ENCODE measurements at regions not wholly inside any gene's neighbourhood (a gene's known extent, or its start where the extent isn't known, plus 50 kb on each side); places are given as distances from the start of the nearest gene placed in this dataset.
"Not testable (repeated sequence)": the region's sequence is repeated elsewhere in the genome, so short reads cannot be mapped to it uniquely, and the experiment has no call there.

- DNase-seq (ENCODE audit: low read depth) = no peak
- TF ChIP-seq CTCF (conservative IDR thresholded peaks at IDR 0.05; ENCODE audit: low read depth, low read length) = no peak
These were observed 155.5 kb upstream of the NTF3 start for GRCh38 chr12:5276327-5276880.

GRCh38 chr12:5280086-5280485 lies 151.8 kb upstream of the NTF3 start:
- no peak for DNase-seq (ENCODE audit: low read depth)
- TF ChIP-seq CTCF (conservative IDR thresholded peaks at IDR 0.05; ENCODE audit: low read depth, low read length) = no peak
- no peak overlapping the region for H3K4me3 ChIP-seq (ENCODE audit: low read depth, low read length)

More at GRCh38 chr12:5276327-5276880, 155.5 kb upstream of the NTF3 start:
- H3K4me3 ChIP-seq (ENCODE audit: low read depth, low read length) = no peak overlapping the region

GRCh38 chr12:5290368-5290767 lies 141.5 kb upstream of the NTF3 start:
- H3K4me3 ChIP-seq (ENCODE audit: low read depth, low read length); DNase-seq (ENCODE audit: low read depth): not testable (repeated sequence)

GRCh38 chr12:5292651-5293050 lies 139.3 kb upstream of the NTF3 start:
- no peak for DNase-seq (ENCODE audit: low read depth)
- TF ChIP-seq CTCF (conservative IDR thresholded peaks at IDR 0.05; ENCODE audit: low read depth, low read length) = no peak
- no peak overlapping the region for H3K4me3 ChIP-seq (ENCODE audit: low read depth, low read length)

- no peak for TF ChIP-seq CTCF (conservative IDR thresholded peaks at IDR 0.05; ENCODE audit: low read depth, low read length)
- H3K4me3 ChIP-seq (ENCODE audit: low read depth, low read length) = no peak overlapping the region
- no peak for DNase-seq (ENCODE audit: low read depth)
These were observed 138.1 kb upstream of the NTF3 start for GRCh38 chr12:5293773-5294172.

GRCh38 chr12:5294274-5295070 lies 137.4 kb upstream of the NTF3 start:
- H3K4me3 ChIP-seq (ENCODE audit: low read depth, low read length) = no peak overlapping the region
- TF ChIP-seq CTCF (conservative IDR thresholded peaks at IDR 0.05; ENCODE audit: low read depth, low read length) = no peak
- no peak for DNase-seq (ENCODE audit: low read depth)

GRCh38 chr12:5295151-5295550 lies 136.8 kb upstream of the NTF3 start:
- DNase-seq (ENCODE audit: low read depth) = no peak
- no peak for TF ChIP-seq CTCF (conservative IDR thresholded peaks at IDR 0.05; ENCODE audit: low read depth, low read length)
- H3K4me3 ChIP-seq (ENCODE audit: low read depth, low read length) = no peak overlapping the region
